ENCODE measurements at regions not wholly inside any gene's neighbourhood (a gene's known extent, or its start where the extent isn't known, plus 50 kb on each side); places are given as distances from the start of the nearest gene placed in this dataset.

GRCh38 chr12:114841557-114842251 is 157.7 kb upstream of the TBX3 start:
- no peaks in the 10 kb centered on the region for H3K27me3 Mint-ChIP-seq
- intact Hi-C loops (cut with micrococcal nuclease): no loop called here
- H3K4me3 Mint-ChIP-seq: no peak overlapping the region
- no peak for TF ChIP-seq CTCF (IDR thresholded peaks at IDR 0.05)
- DNase-seq (no peak), ATAC-seq (ENCODE audit: low read depth) (no peak)
- H3K9me3 Mint-ChIP-seq: peaks cover 2% of the 10 kb centered on the region
- CTCF ChIA-PET: no interaction called here
- no peaks in the 10 kb centered on the region for H3K36me3 Mint-ChIP-seq (ENCODE audit: low read depth)
- H3K27ac Mint-ChIP-seq: no peak overlapping the region
- H3K4me1 Mint-ChIP-seq: no peaks in the 10 kb centered on the region
- POLR2A ChIA-PET: no interaction called here

GRCh38 chr12:114838480-114838879 is 154.5 kb upstream of the TBX3 start:
- intact Hi-C loops (cut with micrococcal nuclease): no loop called here
- no peaks in the 10 kb centered on the region for H3K36me3 Mint-ChIP-seq (ENCODE audit: low read depth)
- DNase-seq (no peak), ATAC-seq (ENCODE audit: low read depth) (no peak)
- ChIA-PET POLR2A (no interaction called here), CTCF (no interaction called here)
- peaks cover 6% of the 10 kb centered on the region for H3K9me3 Mint-ChIP-seq
- no peaks in the 10 kb centered on the region for H3K4me1 Mint-ChIP-seq
- H3K27me3 Mint-ChIP-seq: no peaks in the 10 kb centered on the region
- no peak overlapping the region for H3K27ac Mint-ChIP-seq
- no peak overlapping the region for H3K4me3 Mint-ChIP-seq
- no peak for TF ChIP-seq CTCF (IDR thresholded peaks at IDR 0.05)

GRCh38 chr12:114836609-114837008 is 152.6 kb upstream of the TBX3 start:
- Mint-ChIP-seq H3K36me3 (ENCODE audit: low read depth) (no peaks in the 10 kb centered on the region), H3K4me3 (no peak overlapping the region), H3K27ac (no peak overlapping the region), H3K4me1 (no peaks in the 10 kb centered on the region), H3K9me3 (peaks cover 6% of the 10 kb centered on the region), H3K27me3 (no peaks in the 10 kb centered on the region)
- DNase-seq: no peak
- ATAC-seq (ENCODE audit: low read depth): no peak
- POLR2A ChIA-PET: no interaction called here
- CTCF ChIA-PET: no interaction called here
- TF ChIP-seq CTCF (IDR thresholded peaks at IDR 0.05): no peak
- intact Hi-C loops (cut with micrococcal nuclease): no loop called here

- no peak overlapping the region for H3K27ac Mint-ChIP-seq
- no peak overlapping the region for H3K4me3 Mint-ChIP-seq
- H3K9me3 Mint-ChIP-seq: peaks cover 6% of the 10 kb centered on the region
- TF ChIP-seq CTCF (IDR thresholded peaks at IDR 0.05): no peak
- ChIA-PET POLR2A (no interaction called here), CTCF (no interaction called here)
- DNase-seq (no peak), ATAC-seq (ENCODE audit: low read depth) (no peak)
- H3K36me3 Mint-ChIP-seq (ENCODE audit: low read depth): no peaks in the 10 kb centered on the region
- intact Hi-C loops (cut with micrococcal nuclease): no loop called here
- H3K27me3 Mint-ChIP-seq: no peaks in the 10 kb centered on the region
- H3K4me1 Mint-ChIP-seq: no peaks in the 10 kb centered on the region
Measured at GRCh38 chr12:114835031-114835430, 151.1 kb upstream of the TBX3 start.

GRCh38 chr12:114834621-114835020 is 150.6 kb upstream of the TBX3 start:
- H3K4me3 Mint-ChIP-seq: no peak overlapping the region
- no peak for ATAC-seq (ENCODE audit: low read depth)
- intact Hi-C loops (cut with micrococcal nuclease): no loop called here

More at GRCh38 chr12:114834621-114835020, 150.6 kb upstream of the TBX3 start:
- ChIA-PET CTCF (no interaction called here), POLR2A (no interaction called here)
- Mint-ChIP-seq H3K36me3 (ENCODE audit: low read depth) (no peaks in the 10 kb centered on the region), H3K9me3 (peaks cover 6% of the 10 kb centered on the region), H3K27ac (no peak overlapping the region), H3K4me1 (no peaks in the 10 kb centered on the region), H3K27me3 (no peaks in the 10 kb centered on the region)
- DNase-seq: no peak
- no peak for TF ChIP-seq CTCF (IDR thresholded peaks at IDR 0.05)

All from activated B cell treated with CpG ODN at 0.5 μM for 24 hours (primary cell).